HL-60 (cell line): ENCODE measurements at regions not wholly inside any gene's neighbourhood (a gene's known extent, or its start where the extent isn't known, plus 50 kb on each side); places are given as distances from the start of the nearest gene placed in this dataset.

ENCODE experiments used
- DNase-seq, 2 experiments: peaks; one replicate each; pipeline ENCODE4 v3.0.0-alpha.2; 2010 to 2020; ENCODE audit warnings: low read depth in 1 of 2, low spot score in 1 of 2
- H3K27ac ChIP-seq: fragments of 250-450 bp; sonication (Bioruptor Pico); replicated peaks from 2 replicates; pipeline ENCODE4 v1.5.1; 2020; ENCODE audit warnings: mild to moderate bottlenecking, moderate library complexity
- H3K27me3 ChIP-seq: fragments of 250-450 bp; sonication (Bioruptor Pico); 2 replicates; pipeline ENCODE4 v1.5.1; 2021; ENCODE audit warnings: mild to moderate bottlenecking, moderate library complexity; ENCODE audit not compliant: insufficient read depth, poor library complexity, severe bottlenecking
- H3K4me3 ChIP-seq: replicated peaks from 2 replicates; pipeline ENCODE4 v1.5.1; 2011; ENCODE audit warnings: mild to moderate bottlenecking, control low read depth, low read length; ENCODE audit not compliant: insufficient read depth
- GABPA ChIP-seq: IDR thresholded peaks from 2 replicates; pipeline ENCODE4 v1.6.1; 2012; ENCODE audit warnings: low read depth
- POLR2AphosphoS5 ChIP-seq: IDR thresholded peaks from 2 replicates; pipeline ENCODE4 v1.6.1; 2012; ENCODE audit warnings: low read depth
- SPI1 ChIP-seq: IDR thresholded peaks from 2 replicates; pipeline ENCODE4 v1.6.1; 2012; ENCODE audit warnings: low read depth, mild to moderate bottlenecking, borderline replicate concordance
- TF ChIP-seq, protein P1 (sequence below): IDR thresholded peaks from one replicate; pipeline ENCODE4 v1.5.1; 2011; ENCODE audit warnings: low read length, control low read depth, inconsistent platforms; ENCODE audit not compliant: insufficient read depth
- TF ChIP-seq, protein P2 (sequence below): IDR thresholded peaks from 2 replicates; pipeline ENCODE4 v1.6.1; 2012; ENCODE audit warnings: low read depth; ENCODE audit not compliant: insufficient replicate concordance

DNA sequence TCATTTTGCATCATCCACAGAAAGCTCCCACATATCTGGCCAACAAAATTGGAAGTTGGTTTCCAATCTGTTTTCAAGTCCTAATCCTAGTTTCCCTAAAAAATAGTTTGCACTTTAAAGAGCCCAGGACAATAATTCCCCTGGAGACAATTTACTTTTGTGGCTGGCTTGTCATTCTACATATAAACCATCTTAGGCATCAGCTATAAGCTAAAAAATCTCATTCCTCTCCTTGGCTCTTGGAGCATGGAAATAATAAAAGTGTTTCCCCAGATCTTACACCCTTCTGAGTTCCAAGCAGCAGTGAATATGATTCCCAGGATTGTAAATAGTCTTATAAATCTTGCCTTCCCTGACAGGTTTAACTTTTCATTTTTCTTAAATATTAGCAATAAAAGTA, 89.1 kb upstream of the NUDT4 start:
- DNase-seq, result no peak
- TF ChIP-seq SPI1, result no peak
- TF ChIP-seq POLR2AphosphoS5, result no peak
- TF ChIP-seq, protein P1, sequence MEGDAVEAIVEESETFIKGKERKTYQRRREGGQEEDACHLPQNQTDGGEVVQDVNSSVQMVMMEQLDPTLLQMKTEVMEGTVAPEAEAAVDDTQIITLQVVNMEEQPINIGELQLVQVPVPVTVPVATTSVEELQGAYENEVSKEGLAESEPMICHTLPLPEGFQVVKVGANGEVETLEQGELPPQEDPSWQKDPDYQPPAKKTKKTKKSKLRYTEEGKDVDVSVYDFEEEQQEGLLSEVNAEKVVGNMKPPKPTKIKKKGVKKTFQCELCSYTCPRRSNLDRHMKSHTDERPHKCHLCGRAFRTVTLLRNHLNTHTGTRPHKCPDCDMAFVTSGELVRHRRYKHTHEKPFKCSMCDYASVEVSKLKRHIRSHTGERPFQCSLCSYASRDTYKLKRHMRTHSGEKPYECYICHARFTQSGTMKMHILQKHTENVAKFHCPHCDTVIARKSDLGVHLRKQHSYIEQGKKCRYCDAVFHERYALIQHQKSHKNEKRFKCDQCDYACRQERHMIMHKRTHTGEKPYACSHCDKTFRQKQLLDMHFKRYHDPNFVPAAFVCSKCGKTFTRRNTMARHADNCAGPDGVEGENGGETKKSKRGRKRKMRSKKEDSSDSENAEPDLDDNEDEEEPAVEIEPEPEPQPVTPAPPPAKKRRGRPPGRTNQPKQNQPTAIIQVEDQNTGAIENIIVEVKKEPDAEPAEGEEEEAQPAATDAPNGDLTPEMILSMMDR, result no peak
- TF ChIP-seq, protein P2, sequence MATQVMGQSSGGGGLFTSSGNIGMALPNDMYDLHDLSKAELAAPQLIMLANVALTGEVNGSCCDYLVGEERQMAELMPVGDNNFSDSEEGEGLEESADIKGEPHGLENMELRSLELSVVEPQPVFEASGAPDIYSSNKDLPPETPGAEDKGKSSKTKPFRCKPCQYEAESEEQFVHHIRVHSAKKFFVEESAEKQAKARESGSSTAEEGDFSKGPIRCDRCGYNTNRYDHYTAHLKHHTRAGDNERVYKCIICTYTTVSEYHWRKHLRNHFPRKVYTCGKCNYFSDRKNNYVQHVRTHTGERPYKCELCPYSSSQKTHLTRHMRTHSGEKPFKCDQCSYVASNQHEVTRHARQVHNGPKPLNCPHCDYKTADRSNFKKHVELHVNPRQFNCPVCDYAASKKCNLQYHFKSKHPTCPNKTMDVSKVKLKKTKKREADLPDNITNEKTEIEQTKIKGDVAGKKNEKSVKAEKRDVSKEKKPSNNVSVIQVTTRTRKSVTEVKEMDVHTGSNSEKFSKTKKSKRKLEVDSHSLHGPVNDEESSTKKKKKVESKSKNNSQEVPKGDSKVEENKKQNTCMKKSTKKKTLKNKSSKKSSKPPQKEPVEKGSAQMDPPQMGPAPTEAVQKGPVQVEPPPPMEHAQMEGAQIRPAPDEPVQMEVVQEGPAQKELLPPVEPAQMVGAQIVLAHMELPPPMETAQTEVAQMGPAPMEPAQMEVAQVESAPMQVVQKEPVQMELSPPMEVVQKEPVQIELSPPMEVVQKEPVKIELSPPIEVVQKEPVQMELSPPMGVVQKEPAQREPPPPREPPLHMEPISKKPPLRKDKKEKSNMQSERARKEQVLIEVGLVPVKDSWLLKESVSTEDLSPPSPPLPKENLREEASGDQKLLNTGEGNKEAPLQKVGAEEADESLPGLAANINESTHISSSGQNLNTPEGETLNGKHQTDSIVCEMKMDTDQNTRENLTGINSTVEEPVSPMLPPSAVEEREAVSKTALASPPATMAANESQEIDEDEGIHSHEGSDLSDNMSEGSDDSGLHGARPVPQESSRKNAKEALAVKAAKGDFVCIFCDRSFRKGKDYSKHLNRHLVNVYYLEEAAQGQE, result no peak
- TF ChIP-seq GABPA, result no peak
- no peak overlapping the region for H3K27ac ChIP-seq

DNA sequence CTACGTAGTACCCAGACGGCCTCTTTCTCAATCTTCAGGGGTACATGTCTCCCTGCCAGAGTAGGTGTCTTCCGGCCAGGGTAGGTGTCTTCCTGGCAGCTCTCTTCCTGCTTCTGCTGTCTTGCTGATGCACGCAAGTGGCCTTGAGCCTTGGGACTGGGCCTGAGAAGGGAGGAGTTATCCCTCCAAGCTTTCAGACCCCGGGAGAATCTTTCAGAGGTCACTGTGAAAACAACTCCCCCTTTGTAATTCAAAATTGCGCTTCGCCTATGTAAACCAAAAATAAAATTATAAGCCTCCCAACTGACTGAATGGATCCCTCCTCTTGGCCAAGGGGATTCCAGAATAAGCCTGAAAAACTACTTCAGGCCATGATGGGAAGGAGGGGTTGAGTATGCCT, 87.3 kb upstream of the NUDT4 start:
- Histone ChIP-seq H3K4me3 (no peak overlapping the region), H3K27me3 (no peaks in the 10 kb centered on the region), H3K27ac (no peak overlapping the region)
- TF ChIP-seq, protein P1, result no peak
- TF ChIP-seq POLR2AphosphoS5 (no peak), GABPA (no peak), SPI1 (no peak)
- TF ChIP-seq, protein P2, result no peak
- DNase-seq, result no peak

More for the DNA sequence above, 89.1 kb upstream of the NUDT4 start:
- H3K27me3 ChIP-seq, result no peaks in the 10 kb centered on the region
- H3K4me3 ChIP-seq, result no peak overlapping the region

DNA sequence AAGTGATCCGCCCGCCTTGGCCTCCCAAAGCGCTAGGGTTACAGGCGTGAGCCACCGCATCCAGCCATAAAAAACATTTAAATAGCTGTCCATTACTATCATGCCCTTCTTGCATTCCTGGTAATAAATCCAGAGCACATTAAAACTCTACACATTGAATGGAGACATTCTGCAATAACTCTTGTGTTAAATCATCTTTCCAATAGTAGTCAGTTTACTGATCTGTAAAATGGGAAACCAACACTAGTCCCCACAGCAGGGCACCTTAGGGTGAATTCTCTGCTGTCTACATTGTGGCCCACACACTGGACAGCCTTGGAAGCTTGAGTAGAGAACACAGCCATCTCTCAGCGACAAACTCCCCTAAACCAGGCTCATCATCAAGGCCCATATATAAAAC, 85.5 kb upstream of the NUDT4 start:
- Histone ChIP-seq H3K27ac (no peak overlapping the region), H3K4me3 (no peak overlapping the region), H3K27me3 (no peaks in the 10 kb centered on the region)
- TF ChIP-seq POLR2AphosphoS5 (no peak), GABPA (no peak)
- TF ChIP-seq, protein P2, result no peak
- DNase-seq, result no peak
